HG03066 (cell line): ENCODE measurements at regions not wholly inside any gene's neighbourhood (a gene's known extent, or its start where the extent isn't known, plus 50 kb on each side); places are given as distances from the start of the nearest gene placed in this dataset.

Source experiments
- ATAC-seq: cut with Tn5 transposase; IDR thresholded peaks from one replicate; pipeline ENCODE4 v1.9.1; 2021; ENCODE audit warnings: low read depth; ENCODE audit not compliant: unreplicated experiment

GRCh38 chr2:226256237-226256636 is 543.4 kb downstream of the IRS1 start:
- no peak for ATAC-seq

GRCh38 chr2:226251661-226252060 is 548.0 kb downstream of the IRS1 start:
- no peak for ATAC-seq

DNA sequence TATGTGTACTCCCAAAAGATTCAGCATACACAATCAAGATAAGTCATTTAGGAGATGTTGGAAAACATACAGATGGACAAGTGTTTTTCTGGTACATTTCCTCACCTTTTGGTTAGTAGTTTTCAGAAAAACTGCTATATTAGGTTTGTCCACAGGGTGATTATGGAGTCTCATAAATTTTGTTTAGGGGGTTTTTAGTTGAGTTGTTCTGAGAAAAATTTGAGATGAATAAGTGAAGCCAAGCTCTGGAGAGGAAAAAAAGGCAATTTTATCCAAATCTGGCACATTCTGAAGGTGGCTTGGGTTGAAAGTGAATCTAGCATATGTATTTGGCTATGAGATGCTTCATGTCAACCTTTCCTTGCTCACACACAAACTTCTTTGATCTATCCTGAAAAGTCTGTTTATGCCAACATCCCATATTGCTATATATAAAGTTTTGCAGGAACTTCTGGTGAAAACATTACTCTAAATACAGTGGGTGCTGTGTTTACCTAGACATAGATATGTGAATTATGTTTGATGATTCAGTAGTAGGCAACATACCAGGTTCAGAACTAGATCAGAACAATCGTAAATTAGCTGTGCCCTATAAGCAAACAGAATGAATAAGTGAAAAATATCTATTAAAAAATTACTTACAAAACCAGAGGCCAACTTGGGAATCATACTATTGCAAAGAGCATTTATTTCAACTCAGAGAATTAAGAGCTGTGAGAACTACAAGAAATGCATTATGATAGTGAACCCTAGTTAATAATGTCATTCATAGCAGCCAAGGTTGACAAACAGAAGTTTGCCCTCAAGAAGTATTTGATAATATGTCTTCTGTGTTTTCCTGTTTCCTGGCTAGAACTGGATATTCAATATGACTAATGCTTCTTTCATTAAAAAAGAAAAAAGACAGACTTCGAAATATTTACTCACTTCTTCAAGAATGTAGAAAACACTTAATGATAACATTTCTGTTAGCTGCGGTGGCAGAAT is 552.0 kb downstream of the IRS1 start:
- ATAC-seq: no peak

- ATAC-seq: no peak
Observed at GRCh38 chr2:226234187-226234586, 565.4 kb downstream of the IRS1 start.

DNA sequence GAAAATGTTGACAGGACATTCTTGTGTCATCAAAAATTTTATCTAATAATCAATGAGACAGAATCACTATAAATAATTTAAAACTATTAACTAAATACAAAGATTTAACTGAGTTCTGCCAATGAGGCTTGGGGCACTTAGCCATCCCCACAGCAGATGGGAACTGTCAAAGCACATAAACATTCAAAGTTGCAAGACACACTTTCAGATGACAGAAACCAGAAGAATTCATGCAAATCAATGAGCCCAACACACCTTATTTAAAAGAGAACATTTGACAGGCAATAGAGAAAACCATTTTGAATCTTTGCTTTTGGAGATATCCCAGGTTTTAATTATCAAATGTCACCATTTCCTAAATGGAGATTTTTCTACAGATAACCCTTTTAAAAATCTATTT is 566.2 kb downstream of the IRS1 start:
- no peak for ATAC-seq

- ATAC-seq: no peak
Observed at GRCh38 chr2:226228080-226228479, 571.5 kb downstream of the IRS1 start.

GRCh38 chr2:226227341-226227740 is 572.3 kb downstream of the IRS1 start:
- no peak for ATAC-seq

DNA sequence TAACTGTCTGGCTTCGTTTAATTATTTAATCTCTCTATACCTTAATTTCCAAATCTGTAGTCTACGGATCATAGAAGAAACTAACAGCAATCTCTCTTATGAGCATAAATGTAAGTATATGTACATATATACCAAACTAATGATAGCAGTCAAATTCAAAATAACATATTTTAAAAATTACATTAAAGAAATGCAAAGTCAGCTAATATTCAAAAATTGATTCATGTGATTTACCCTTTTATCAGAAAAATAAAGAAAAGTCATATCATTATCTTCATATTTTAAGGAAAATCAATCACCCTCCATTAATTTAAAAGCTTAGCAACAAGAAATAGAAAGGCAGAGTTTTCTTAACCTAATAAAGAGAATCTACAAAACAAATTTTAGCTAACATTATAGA is 575.9 kb downstream of the IRS1 start:
- ATAC-seq: no peak

- ATAC-seq: no peak
Observed at GRCh38 chr2:226220511-226220910, 579.1 kb downstream of the IRS1 start.

DNA sequence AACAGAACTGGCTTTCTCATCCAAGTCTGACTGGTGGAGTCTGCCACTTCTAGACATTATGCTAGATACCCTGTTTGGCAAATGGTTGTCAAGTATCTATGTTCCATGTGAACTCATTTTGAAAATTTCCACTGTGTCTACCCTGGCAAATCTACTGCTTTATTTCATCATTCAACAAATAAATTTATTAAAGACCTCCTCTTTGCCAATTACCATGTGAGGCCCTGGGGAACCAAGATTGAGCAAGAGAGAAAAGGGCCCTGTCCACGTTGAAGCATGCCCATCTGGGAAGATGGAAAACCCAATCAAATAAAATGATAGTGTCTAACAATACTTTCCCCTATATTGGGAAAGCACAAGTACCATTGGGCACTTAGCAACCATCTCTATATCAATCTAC is 582.4 kb downstream of the IRS1 start:
- no peak for ATAC-seq

GRCh38 chr2:226216575-226216974 is 583.0 kb downstream of the IRS1 start:
- ATAC-seq: no peak

GRCh38 chr2:226215902-226216503 is 583.6 kb downstream of the IRS1 start:
- ATAC-seq: peak; percentile 86

- ATAC-seq: no peak
Observed at GRCh38 chr2:226213717-226214116, 585.9 kb downstream of the IRS1 start.

GRCh38 chr2:226211439-226211838 is 588.2 kb downstream of the IRS1 start:
- no peak for ATAC-seq

DNA sequence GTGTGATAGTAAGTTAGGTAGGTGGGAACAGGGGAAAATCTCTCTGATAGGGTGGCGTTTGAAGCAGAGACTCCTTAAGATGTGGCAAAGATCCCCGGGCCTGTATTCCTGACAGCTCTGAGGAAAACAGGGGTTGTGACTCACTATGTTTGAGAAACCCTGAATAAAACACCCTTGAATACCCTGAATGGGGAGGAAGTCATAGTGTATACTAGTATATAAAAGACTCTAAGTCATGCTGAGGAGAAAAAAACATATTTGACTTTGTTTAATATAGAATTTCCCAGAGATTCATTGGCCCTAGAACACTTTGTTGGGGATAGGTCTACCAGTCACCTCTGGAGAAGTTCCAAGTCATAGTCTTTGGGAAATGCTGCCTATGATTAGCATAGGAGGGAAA is 590.9 kb downstream of the IRS1 start:
- ATAC-seq: no peak

DNA sequence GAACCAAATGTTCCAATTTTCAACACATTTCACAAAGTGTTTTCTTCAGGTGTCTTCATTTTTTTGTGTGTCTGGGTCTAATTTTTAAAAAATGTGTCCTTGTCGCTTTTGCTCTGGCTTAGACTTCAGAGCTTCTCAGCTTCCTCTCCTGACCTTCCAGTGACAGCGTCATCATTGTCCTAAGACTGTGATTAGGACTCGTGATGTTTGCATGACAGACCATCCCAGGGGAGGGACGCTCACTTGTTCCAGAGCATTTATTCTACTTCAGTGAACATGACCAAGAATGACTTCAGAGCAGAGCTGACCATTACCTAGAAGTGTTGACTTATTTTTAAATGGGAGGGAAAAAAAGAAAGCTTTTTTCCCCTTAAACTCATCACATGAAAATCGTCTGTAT is 591.9 kb downstream of the IRS1 start:
- ATAC-seq: no peak

GRCh38 chr2:226199555-226199954 is 600.1 kb downstream of the IRS1 start:
- no peak for ATAC-seq

DNA sequence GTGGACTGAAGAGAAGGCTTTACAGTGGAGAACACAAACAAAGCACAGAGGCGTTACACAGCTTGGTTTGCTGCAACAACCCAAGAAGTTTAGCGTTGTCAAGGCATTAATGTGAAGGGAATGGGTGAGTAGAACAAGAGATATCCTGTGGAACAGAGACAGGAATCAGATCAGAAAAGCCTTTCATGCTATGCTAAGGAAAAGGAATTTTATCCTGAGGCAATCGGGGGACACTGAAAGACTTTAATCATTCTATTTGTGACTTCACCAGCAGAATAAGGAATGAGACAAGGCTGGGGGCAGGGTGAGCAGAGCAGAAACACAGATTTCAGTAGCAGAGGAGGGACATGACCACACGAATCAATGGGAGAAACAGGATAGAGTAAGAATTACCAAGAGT is 600.7 kb downstream of the IRS1 start:
- no peak for ATAC-seq

GRCh38 chr2:226190479-226191252 is 609.0 kb downstream of the IRS1 start:
- no peak for ATAC-seq

GRCh38 chr2:226189061-226189460 is 610.6 kb downstream of the IRS1 start:
- ATAC-seq: no peak

DNA sequence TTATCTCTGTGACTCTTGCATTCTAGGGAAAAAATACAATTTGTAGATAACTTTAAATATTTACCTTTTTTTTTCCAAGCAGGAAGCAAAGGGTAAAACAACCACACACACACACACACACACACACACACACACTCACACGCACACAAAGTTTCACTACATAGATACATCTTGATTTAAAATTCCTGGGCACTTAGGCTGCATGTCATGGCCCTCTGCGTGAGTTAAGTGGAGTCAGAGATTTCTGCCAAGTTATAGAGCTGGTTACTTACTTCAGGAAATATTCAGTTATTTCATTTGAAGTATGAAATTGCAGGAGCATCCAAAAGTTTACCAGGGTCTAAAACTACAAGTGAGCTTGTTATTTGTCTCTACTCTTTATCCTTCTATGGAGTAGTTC is 612.0 kb downstream of the IRS1 start:
- ATAC-seq: no peak
